ENCODE measurements at regions not wholly inside any gene's neighbourhood (a gene's known extent, or its start where the extent isn't known, plus 50 kb on each side); places are given as distances from the start of the nearest gene placed in this dataset.
"Not testable (repeated sequence)": the region's sequence is repeated elsewhere in the genome, so short reads cannot be mapped to it uniquely, and the experiment has no call there.

- no peak for DNase-seq
Observed at GRCh38 chr12:34097213-34097612, 74.9 kb downstream of the ALG10 start.

GRCh38 chr12:34105392-34105933 is 83.2 kb downstream of the ALG10 start:
- DNase-seq = no peak

- no peak for DNase-seq
Observed at GRCh38 chr12:34106172-34106571, 83.9 kb downstream of the ALG10 start.

- DNase-seq = no peak
Observed at GRCh38 chr12:34107016-34107415, 84.7 kb downstream of the ALG10 start.

GRCh38 chr12:34107781-34108404 is 85.6 kb downstream of the ALG10 start:
- DNase-seq = no peak

- no peak for DNase-seq
Observed at GRCh38 chr12:34108405-34108803, 86.1 kb downstream of the ALG10 start.

- no peak for DNase-seq
Observed at GRCh38 chr12:34108967-34109366, 86.7 kb downstream of the ALG10 start.

- no peak for DNase-seq
Observed at GRCh38 chr12:34109390-34109789, 87.1 kb downstream of the ALG10 start.

- not testable (repeated sequence) for DNase-seq
Observed at GRCh38 chr12:34109909-34110531, 87.7 kb downstream of the ALG10 start.

GRCh38 chr12:34119366-34119765 is 97.1 kb downstream of the ALG10 start:
- no peak for DNase-seq

- DNase-seq = no peak
Observed at GRCh38 chr12:34121360-34121759, 99.1 kb downstream of the ALG10 start.

- peak; percentile 25 for DNase-seq
Observed at GRCh38 chr12:34123092-34123491, 100.8 kb downstream of the ALG10 start.

GRCh38 chr12:34124608-34125007 is 102.3 kb downstream of the ALG10 start:
- DNase-seq = no peak

GRCh38 chr12:34126239-34126641 is 103.9 kb downstream of the ALG10 start:
- DNase-seq = no peak

GRCh38 chr12:34126805-34127204 is 104.5 kb downstream of the ALG10 start:
- no peak for DNase-seq

- not testable (repeated sequence) for DNase-seq
Observed at GRCh38 chr12:34127379-34127778, 105.1 kb downstream of the ALG10 start.

- no peak for DNase-seq
Observed at GRCh38 chr12:34142430-34142829, 120.1 kb downstream of the ALG10 start.

- DNase-seq = no peak
Observed at GRCh38 chr12:34151019-34151418, 128.7 kb downstream of the ALG10 start.

GRCh38 chr12:34163443-34163842 is 141.1 kb downstream of the ALG10 start:
- DNase-seq = no peak

GRCh38 chr12:34166427-34167060 is 144.2 kb downstream of the ALG10 start:
- DNase-seq = no peak

- not testable (repeated sequence) for DNase-seq
Observed at GRCh38 chr12:34168507-34168906, 146.2 kb downstream of the ALG10 start.

- DNase-seq = no peak
Observed at GRCh38 chr12:34186492-34186891, 164.2 kb downstream of the ALG10 start.

GRCh38 chr12:34188974-34189373 is 166.7 kb downstream of the ALG10 start:
- DNase-seq = no peak

- no peak for DNase-seq
Observed at GRCh38 chr12:34190054-34190453, 167.8 kb downstream of the ALG10 start.
